GM23338 (cell line): ENCODE measurements at regions not wholly inside any gene's neighbourhood (a gene's known extent, or its start where the extent isn't known, plus 50 kb on each side); places are given as distances from the start of the nearest gene placed in this dataset.

Experiments used
- ATAC-seq: fragments of 200-7000 bp; cut with Tn5 transposase; 3 replicates; pipeline ENCODE4 v1.9.1; 2020
- DNase-seq: peaks from one replicate; pipeline ENCODE4 v3.0.0-alpha.2; 2015; ENCODE audit warnings: low spot score
- H2AFZ ChIP-seq: fragments of 200-600 bp; sonication (generic); 2 replicates; pipeline ENCODE4 v1.8.0; 2016; ENCODE audit warnings: antibody characterized with exemption, mild to moderate bottlenecking, moderate library complexity
- H3F3A ChIP-seq: fragments of 200-600 bp; sonication (generic); replicated peaks from 2 replicates; pipeline ENCODE4 v1.8.0; 2017; ENCODE audit warnings: antibody characterized with exemption, mixed run types, low read depth
- H3K27ac ChIP-seq: fragments of 200-600 bp; sonication (generic); 2 replicates; pipeline ENCODE4 v1.6.1; 2016; ENCODE audit warnings: low read depth
- H3K27me3 ChIP-seq: fragments of 200-600 bp; sonication (generic); 2 replicates; pipeline ENCODE4 v1.8.0; 2016; ENCODE audit warnings: mild to moderate bottlenecking, mixed run types, moderate library complexity; ENCODE audit not compliant: insufficient read depth
- H3K36me3 ChIP-seq: fragments of 200-600 bp; sonication (generic); 2 replicates; pipeline ENCODE4 v1.8.0; 2016; ENCODE audit warnings: mild to moderate bottlenecking; ENCODE audit not compliant: insufficient read depth
- H3K4me1 ChIP-seq: fragments of 200-600 bp; sonication (generic); 2 replicates; pipeline ENCODE4 v1.8.0; 2016; ENCODE audit warnings: mild to moderate bottlenecking, moderate library complexity; ENCODE audit not compliant: insufficient read depth
- H3K4me2 ChIP-seq: fragments of 200-600 bp; sonication (generic); 2 replicates; pipeline ENCODE4 v1.7.1; 2017; ENCODE audit warnings: mixed run types
- H3K4me3 ChIP-seq: fragments of 200-600 bp; sonication (generic); 2 replicates; pipeline ENCODE4 v1.6.1; 2016; ENCODE audit warnings: mixed run types
- H3K79me2 ChIP-seq: fragments of 200-600 bp; sonication (generic); replicated peaks from 2 replicates; pipeline ENCODE4 v1.8.0; 2017; ENCODE audit warnings: mild to moderate bottlenecking; ENCODE audit not compliant: insufficient read depth
- H3K9me2 ChIP-seq: fragments of 200-600 bp; sonication (generic); 2 replicates; pipeline ENCODE4 v1.8.0; 2017; ENCODE audit not compliant: insufficient read depth
- H4K20me1 ChIP-seq: fragments of 200-600 bp; sonication (generic); replicated peaks from 2 replicates; pipeline ENCODE4 v1.8.0; 2017; ENCODE audit warnings: mild to moderate bottlenecking; ENCODE audit not compliant: insufficient read depth
- H3K27ac Mint-ChIP-seq: 2 replicates; pipeline ENCODE4 v1.8.0; 2020; ENCODE audit warnings: inconsistent platforms, mild to moderate bottlenecking, moderate library complexity, mixed read lengths
- H3K27me3 Mint-ChIP-seq: 3 replicates; pipeline ENCODE4 v1.8.0; 2022; ENCODE audit warnings: low read depth, mild to moderate bottlenecking, moderate library complexity, mixed read lengths, inconsistent platforms; ENCODE audit not compliant: insufficient read depth, poor library complexity
- H3K36me3 Mint-ChIP-seq: 3 replicates; pipeline ENCODE4 v1.8.0; 2021; ENCODE audit warnings: low read depth, mild to moderate bottlenecking, inconsistent platforms, moderate library complexity, mixed read lengths
- H3K4me1 Mint-ChIP-seq: 3 replicates; pipeline ENCODE4 v1.8.0; 2020; ENCODE audit warnings: mild to moderate bottlenecking, inconsistent platforms, mixed read lengths
- H3K4me3 Mint-ChIP-seq: 3 replicates; pipeline ENCODE4 v1.8.0; 2021; ENCODE audit warnings: moderate library complexity, mild to moderate bottlenecking, inconsistent platforms, mixed read lengths
- H3K9me3 Mint-ChIP-seq: 3 replicates; pipeline ENCODE4 v1.8.0; 2020; ENCODE audit warnings: moderate library complexity, mild to moderate bottlenecking, inconsistent platforms, mixed read lengths
- CREB1 ChIP-seq: fragments of 250-450 bp; sonication (Bioruptor Pico); IDR thresholded peaks from 2 replicates; pipeline ENCODE4 v1.5.0; 2020; ENCODE audit warnings: low read depth, mild to moderate bottlenecking, moderate library complexity
- CTCF ChIP-seq, 2 experiments: fragments of 200-600 bp in 1 of 2; sonication (generic) in 1 of 2; conservative IDR thresholded peaks; 2 replicates each; pipeline versions ENCODE4 v1.5.1 to v1.6.1; 2016 to 2017; ENCODE audit warnings: antibody characterized with exemption in 2 of 2, low read depth in 2 of 2, mild to moderate bottlenecking in 2 of 2, moderate library complexity in 1 of 2
- ETS1 ChIP-seq: IDR thresholded peaks from 2 replicates; pipeline ENCODE4 v1.6.1; 2016; ENCODE audit warnings: antibody characterized with exemption
- EZH2 ChIP-seq: fragments of 200-600 bp; sonication (generic); IDR thresholded peaks from one replicate; pipeline ENCODE4 v1.8.0; 2017; ENCODE audit warnings: antibody characterized with exemption, mild to moderate bottlenecking, low read depth; ENCODE audit not compliant: unreplicated experiment
- EZH2phosphoT487 ChIP-seq: fragments of 200-600 bp; sonication (generic); IDR thresholded peaks from one replicate; pipeline ENCODE4 v1.8.1; 2018; ENCODE audit warnings: antibody characterized with exemption; ENCODE audit not compliant: unreplicated experiment
- JUNB ChIP-seq: IDR thresholded peaks from one replicate; pipeline ENCODE4 v1.6.1; 2016; ENCODE audit warnings: antibody characterized with exemption; ENCODE audit not compliant: unreplicated experiment
- NANOG ChIP-seq: IDR thresholded peaks from 2 replicates; pipeline ENCODE4 v1.6.1; 2016; ENCODE audit warnings: antibody characterized with exemption, borderline replicate concordance
- POLR2AphosphoS5 ChIP-seq: IDR thresholded peaks from 2 replicates; pipeline ENCODE4 v1.6.1; 2016; ENCODE audit warnings: antibody characterized with exemption, low read depth
- STAT1 ChIP-seq: IDR thresholded peaks from one replicate; pipeline ENCODE4 v1.6.1; 2016; ENCODE audit warnings: antibody characterized with exemption; ENCODE audit not compliant: unreplicated experiment
- ZNF114 ChIP-seq: fragments of 250-450 bp; sonication (Bioruptor Pico); IDR thresholded peaks from 2 replicates; pipeline ENCODE4 v1.5.0; 2020; ENCODE audit warnings: mild to moderate bottlenecking, moderate library complexity
- ZNF331 ChIP-seq: fragments of 250-450 bp; sonication (Bioruptor Pico); IDR thresholded peaks from 2 replicates; pipeline ENCODE4 v1.5.0; 2020; ENCODE audit warnings: low read depth, mild to moderate bottlenecking, moderate library complexity
- TF ChIP-seq, protein P1 (sequence below): IDR thresholded peaks from one replicate; pipeline ENCODE4 v1.6.1; 2018; ENCODE audit warnings: antibody characterized with exemption; ENCODE audit not compliant: unreplicated experiment

DNA sequence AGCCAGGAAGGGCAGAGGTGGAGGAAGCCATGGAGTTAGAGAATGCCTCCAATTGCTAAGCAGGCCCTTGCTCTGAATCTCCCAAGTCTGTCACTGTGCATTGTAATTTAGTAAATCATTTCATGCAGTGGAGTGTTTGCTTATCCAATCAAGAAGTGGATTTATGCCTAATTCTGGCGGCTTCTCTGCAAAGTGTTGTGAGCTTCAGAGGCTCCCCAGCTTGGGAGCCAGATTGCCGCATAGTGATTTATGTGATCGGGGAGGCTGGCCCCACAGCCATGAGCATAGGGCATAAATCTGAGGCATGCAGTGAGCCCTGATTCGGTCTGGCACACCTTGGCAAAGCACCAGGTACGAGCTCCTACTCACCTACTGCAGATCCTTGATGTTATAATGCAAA, 520.8 kb downstream of the HS3ST4 start:
- no peak overlapping the region for H3K4me3 Mint-ChIP-seq
- Histone ChIP-seq H3K27ac (no peak overlapping the region), H3K9me2 (no peaks in the 10 kb centered on the region), H3F3A (no peaks in the 10 kb centered on the region), H3K4me3 (no peak overlapping the region), H3K27me3 (no peaks in the 10 kb centered on the region), H4K20me1 (no peaks in the 10 kb centered on the region), H3K4me2 (no peak overlapping the region), H3K4me1 (peaks cover 13% of the 10 kb centered on the region), H3K79me2 (no peaks in the 10 kb centered on the region), H2AFZ (no peak overlapping the region), H3K36me3 (peaks cover 6% of the 10 kb centered on the region)
- DNase-seq = no peak
- no peak overlapping the region for H3K27ac Mint-ChIP-seq
- no peak for ATAC-seq
- TF ChIP-seq EZH2 (no peak), NANOG (no peak), JUNB (no peak), ZNF331 (CRISPR knock-in tag) (no peak), CTCF (conservative IDR thresholded peaks at IDR 0.05; ENCODE audit: low read depth in 2 of 2) (no peak)
- H3K9me3 Mint-ChIP-seq = peaks cover 89% of the 10 kb centered on the region
- peaks cover 18% of the 10 kb centered on the region; the same call in 2 of the 3 replicates for H3K4me1 Mint-ChIP-seq
- H3K27me3 Mint-ChIP-seq = peaks cover 5% of the 10 kb centered on the region
- peaks cover 4% of the 10 kb centered on the region; the same call in 2 of the 3 replicates for H3K36me3 Mint-ChIP-seq

GRCh38 chr16:26214581-26215174, 522.9 kb downstream of the HS3ST4 start:
- H3K9me2 ChIP-seq = no peaks in the 10 kb centered on the region
- H3K36me3 ChIP-seq = peaks cover 6% of the 10 kb centered on the region
- H3K4me3 ChIP-seq = no peak overlapping the region
- no peaks in the 10 kb centered on the region for H3F3A ChIP-seq
- no peaks in the 10 kb centered on the region for H3K27me3 ChIP-seq
- no peak overlapping the region for H3K27ac Mint-ChIP-seq
- no peak overlapping the region for H3K27ac ChIP-seq
- ATAC-seq (no peak), DNase-seq (no peak)
- no peaks in the 10 kb centered on the region for H3K79me2 ChIP-seq
- H2AFZ ChIP-seq = no peak overlapping the region
- peaks cover 31% of the 10 kb centered on the region for H3K4me1 Mint-ChIP-seq
- H3K4me3 Mint-ChIP-seq = no peak overlapping the region
- H3K4me1 ChIP-seq = peaks cover 21% of the 10 kb centered on the region
- peaks cover 11% of the 10 kb centered on the region; the same call in 2 of the 3 replicates for H3K36me3 Mint-ChIP-seq
- H4K20me1 ChIP-seq = no peaks in the 10 kb centered on the region
- peaks cover 8% of the 10 kb centered on the region for H3K27me3 Mint-ChIP-seq
- peaks cover 86% of the 10 kb centered on the region for H3K9me3 Mint-ChIP-seq
- no peak overlapping the region for H3K4me2 ChIP-seq
- TF ChIP-seq CREB1 (CRISPR knock-in tag) (no peak), NANOG (no peak), POLR2AphosphoS5 (no peak), EZH2phosphoT487 (no peak), EZH2 (no peak), STAT1 (no peak), ZNF114 (no peak), ETS1 (no peak), JUNB (no peak)
- TF ChIP-seq, protein P1, sequence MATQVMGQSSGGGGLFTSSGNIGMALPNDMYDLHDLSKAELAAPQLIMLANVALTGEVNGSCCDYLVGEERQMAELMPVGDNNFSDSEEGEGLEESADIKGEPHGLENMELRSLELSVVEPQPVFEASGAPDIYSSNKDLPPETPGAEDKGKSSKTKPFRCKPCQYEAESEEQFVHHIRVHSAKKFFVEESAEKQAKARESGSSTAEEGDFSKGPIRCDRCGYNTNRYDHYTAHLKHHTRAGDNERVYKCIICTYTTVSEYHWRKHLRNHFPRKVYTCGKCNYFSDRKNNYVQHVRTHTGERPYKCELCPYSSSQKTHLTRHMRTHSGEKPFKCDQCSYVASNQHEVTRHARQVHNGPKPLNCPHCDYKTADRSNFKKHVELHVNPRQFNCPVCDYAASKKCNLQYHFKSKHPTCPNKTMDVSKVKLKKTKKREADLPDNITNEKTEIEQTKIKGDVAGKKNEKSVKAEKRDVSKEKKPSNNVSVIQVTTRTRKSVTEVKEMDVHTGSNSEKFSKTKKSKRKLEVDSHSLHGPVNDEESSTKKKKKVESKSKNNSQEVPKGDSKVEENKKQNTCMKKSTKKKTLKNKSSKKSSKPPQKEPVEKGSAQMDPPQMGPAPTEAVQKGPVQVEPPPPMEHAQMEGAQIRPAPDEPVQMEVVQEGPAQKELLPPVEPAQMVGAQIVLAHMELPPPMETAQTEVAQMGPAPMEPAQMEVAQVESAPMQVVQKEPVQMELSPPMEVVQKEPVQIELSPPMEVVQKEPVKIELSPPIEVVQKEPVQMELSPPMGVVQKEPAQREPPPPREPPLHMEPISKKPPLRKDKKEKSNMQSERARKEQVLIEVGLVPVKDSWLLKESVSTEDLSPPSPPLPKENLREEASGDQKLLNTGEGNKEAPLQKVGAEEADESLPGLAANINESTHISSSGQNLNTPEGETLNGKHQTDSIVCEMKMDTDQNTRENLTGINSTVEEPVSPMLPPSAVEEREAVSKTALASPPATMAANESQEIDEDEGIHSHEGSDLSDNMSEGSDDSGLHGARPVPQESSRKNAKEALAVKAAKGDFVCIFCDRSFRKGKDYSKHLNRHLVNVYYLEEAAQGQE = no peak
